ENCODE measurements at regions not wholly inside any gene's neighbourhood (a gene's known extent, or its start where the extent isn't known, plus 50 kb on each side); places are given as distances from the start of the nearest gene placed in this dataset.

DNA sequence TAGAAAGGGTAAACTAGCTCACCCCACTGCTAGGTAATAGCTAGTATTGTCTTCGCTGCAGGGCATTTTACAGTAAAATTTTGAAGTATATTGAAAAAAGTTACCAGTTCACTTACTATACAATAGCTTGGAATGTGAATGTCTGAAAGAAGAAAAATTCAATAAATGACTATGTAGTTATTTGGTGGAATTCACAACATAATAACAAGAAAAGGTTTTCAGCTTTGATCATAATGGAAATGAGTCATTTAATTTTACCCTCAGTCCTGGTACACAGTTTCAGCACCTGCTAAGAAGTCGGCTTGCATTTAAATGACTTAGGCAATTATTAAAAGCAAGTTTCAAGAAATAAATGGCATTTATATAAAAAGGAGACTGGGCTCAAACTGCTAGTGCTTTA is 90.4 kb downstream of the NUP35 start:
- DNase-seq, result no peak

DNA sequence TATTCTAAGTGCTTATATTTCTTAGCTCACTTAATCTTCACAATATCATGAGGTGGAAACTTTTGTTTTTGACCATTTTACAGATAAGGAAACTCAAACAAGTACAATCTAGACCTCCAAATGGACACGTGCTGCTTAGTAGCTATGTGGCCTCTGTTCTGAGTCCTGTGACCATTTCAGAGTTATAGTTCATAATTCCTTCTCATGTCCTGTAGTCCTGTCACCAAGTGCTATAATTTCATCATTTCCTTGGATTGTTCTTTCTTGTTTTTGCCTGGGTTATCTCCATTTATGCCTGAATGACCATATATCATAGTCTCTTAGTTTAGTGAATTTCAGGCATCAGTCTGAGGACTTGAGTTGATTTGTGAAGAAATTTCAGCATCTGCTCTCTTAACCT is 91.7 kb downstream of the NUP35 start:
- no peak for DNase-seq

DNA sequence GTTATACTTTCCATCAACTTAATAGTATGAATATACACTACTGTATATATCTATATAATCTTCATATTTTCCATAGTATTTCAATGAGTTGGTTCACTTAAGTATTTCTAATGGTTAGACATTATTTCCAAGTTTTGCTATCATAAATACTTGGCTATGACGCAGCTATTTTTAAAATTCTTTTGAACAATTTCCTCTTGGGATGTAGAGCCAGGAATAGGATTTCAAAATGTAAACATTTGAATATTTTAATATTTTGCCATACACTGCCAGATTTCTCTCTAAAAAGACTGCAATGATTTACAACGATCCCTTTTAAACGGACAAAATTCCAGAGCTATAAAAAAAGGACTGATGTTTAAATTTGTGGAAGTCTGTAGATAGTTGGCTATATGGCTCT is 95.6 kb downstream of the NUP35 start:
- no peak for DNase-seq

DNA sequence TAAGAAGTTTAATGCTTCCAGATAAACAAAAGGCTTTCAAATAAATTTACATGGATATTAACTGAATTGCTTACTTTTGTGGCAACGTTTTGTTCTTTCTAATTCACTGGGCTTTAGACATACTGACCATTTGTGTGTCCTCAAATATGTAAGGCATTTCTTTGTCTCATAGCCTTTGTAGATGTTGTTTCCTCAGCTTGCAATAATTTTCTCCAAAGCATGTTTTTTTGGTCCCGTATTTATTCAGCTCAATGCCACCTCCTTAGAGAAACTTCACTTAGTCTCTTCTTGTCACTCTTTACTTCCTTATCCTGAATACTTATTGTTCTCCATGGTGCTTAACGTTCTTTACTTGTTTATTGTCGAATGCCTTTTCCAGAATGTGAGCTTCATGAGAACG is 98.5 kb downstream of the NUP35 start:
- no peak for DNase-seq

DNA sequence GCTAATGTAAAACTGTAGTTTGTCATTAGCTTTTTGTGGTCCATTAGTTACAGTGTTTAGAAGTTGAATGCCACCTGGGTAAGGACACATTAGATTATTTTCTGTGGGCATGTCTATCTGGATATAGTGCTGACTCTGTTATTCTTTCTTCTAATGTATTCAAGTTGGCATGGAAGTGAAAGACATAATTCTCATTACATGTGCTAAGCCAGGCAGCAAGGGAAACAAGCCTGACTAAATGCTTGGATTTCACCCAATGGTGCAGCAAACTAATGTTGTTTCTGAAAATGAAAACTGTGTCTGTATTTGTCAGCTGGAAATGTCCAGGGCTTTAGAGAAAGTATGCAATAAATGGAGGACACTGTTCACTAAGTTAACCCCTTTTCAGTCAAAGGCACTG is 100.7 kb downstream of the NUP35 start:
- DNase-seq, result no peak

DNA sequence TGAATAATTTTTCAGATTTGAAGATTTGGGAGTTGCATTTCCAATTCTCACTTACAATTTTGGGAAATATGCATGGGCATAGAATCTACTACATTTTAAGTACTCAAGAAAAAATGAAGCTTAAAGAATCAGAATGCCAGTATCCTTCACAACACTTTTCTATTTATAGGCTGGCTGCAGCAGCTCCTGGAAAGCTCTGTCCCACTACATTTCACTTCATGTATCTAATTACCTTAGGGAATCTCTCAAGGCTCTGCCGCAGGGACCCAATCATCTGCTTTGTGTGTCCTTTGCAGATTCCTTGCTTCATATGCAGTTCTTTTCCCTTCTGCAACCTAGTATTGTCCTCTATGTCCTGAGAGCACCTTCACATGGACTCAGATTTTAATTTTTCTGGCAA is 102.9 kb downstream of the NUP35 start:
- DNase-seq, result no peak

DNA sequence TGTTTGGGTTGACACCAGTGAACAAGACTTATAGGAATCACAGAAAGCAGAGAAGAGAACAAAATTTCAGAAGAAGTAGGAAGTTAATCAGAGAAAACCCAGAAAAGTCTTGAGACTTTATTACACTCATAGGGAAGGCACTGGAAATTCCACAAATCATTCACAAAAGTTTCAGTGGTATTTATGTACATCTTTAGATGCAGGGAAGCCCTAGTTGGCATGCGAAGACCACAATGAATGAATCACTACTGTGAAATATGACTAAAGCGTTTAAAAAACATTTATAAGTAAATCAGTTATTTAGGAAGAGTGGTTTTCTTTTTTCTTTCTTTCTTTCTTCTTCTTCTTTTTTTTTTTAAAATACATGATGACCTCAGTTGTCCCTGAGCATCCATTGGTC is 105.1 kb downstream of the NUP35 start:
- DNase-seq, result no peak

DNA sequence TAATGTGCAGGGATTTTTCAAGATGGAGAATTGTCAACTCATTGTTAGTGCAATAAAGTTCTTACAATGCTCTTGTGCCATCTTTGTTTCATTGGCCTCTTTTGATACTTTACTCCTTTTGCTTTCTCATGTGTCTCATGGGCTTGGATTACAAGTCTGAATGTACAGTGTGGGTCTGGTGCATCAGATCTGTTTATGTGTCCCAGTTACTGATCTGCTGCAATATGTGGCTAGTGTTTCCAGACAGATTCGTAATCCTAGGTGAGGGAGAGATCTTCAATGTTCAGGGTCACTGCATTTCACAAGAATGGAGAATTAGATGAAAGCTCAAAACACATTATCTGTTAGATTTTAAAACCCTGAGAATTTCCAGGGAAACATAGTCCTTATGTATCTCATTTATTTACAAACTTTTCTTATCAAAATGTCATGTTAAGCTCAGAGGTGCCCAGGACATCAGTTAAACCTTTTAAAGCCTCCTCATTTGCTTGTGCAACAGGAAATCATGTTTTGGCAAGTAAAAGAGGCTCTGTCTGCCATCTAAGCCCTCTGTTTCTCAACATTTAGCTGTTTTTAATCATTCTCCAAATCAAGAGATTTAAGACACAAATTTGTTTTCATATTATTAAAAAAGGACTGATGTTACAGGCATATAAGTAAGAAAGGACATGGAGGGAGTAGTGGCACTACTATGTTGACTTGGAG is 108.1 kb downstream of the NUP35 start:
- no peak for DNase-seq

DNA sequence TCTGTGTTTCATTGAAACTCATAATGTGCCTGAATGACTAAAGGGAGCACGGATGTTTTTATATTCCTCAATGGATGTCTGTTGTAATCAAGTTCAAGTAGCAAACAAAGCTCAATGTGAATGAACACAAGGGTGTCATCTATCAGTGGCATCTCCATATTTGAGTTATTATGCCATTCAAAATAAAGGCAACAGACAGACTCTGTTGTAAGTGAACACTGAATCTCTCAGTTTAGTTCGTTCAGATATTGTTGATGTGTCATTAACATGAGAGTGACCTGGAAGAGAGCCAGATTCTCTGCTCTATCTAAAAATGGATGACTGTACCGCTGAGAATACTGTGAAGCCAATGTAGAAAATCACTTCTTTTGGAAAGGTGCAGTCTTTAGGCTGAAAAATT is 118.7 kb downstream of the NUP35 start:
- DNase-seq, result no peak

DNA sequence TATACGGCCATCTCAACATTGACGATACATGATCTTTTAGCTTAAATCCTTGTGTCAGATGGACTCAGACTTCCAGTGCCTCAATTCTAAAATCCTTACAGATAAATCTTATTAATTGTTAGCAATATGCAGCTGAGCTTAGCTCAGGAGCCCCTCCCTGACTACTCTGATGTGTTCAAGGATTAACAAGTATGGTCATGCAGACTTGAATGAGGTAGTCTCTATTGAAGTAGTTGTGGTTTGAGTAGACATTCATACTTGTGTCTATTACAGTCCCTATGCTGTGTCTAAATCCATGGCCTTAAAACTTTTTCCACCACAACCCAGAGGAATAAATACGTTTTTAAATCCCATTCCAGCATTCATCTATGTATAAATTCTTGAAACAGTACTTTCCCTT is 119.5 kb downstream of the NUP35 start:
- DNase-seq, result no peak

DNA sequence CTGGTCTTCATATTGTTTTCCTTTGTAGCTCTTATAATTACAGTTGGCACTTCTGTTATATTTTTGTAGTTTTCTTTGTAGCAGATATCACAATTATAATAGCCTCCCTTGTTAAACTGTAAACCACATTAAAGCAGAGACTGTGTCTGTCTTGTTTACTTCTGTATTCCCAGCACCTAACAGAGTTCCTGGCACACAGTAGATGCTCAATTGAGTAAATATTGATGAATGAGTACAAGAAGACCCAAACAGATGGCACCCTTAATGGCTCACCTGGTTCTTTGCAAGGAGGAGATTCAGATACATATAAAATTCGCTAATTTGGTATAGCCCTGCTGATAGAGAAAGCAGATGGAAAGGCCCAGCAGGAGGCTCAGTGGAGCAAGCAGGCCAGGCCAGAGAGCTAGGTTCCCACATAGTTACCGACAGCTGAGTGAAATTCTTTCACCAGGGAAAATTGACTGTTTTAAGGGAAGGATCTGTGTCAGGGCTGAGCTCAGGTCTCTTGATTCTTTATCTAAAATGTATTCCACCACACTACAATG is 120.1 kb downstream of the NUP35 start:
- peak; percentile 62 for DNase-seq

DNA sequence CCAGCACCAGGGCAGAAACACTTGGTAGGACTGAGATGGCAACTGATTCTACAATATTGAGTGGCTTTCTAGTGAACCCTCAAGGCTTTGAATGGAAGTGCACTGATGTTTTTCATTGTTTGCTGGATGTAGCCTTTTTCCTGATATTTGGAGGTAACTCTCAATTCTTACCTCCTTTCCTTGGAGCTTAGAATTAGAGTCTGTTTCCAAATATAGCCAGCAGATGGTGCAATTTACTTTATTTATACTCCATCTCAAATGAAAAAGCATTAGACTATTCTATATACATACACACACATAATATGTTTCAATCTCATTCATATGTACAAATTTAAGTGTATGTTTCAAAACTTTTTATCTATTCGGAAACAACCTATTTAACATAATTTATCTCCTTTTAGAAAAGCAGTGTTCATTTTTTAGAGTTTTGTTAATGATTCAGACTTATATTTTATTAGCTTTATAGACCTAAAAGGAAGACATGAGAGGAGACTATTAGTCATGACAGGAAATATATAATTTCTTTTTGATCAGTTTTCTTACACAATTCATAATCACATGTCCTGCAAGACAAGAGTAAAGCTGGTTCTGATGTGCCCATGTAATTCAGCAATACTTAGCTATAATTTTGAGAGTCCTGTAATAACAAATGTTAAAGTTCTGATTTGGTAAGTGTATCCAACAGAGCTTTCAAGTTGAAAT is 124.8 kb downstream of the NUP35 start:
- no peak for DNase-seq

DNA sequence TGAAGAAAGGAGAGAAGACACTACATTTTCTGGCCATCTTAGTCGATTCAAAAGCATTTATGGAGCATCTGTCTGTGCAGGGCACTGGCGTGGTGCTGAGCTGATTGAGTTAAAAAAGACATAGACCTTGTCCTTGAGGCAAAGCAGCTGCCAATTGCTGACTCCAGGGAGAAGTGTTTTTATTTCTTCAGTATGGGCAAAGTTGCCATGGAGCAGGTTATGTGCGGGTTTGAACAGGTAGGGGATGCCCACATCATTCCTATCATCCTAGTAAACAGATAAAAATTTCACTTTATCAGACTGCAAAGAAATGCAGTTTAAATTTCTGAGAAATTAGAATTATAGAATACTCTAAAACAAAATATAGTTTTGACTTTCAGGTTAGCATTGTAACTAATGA is 125.8 kb downstream of the NUP35 start:
- DNase-seq, result no peak

DNA sequence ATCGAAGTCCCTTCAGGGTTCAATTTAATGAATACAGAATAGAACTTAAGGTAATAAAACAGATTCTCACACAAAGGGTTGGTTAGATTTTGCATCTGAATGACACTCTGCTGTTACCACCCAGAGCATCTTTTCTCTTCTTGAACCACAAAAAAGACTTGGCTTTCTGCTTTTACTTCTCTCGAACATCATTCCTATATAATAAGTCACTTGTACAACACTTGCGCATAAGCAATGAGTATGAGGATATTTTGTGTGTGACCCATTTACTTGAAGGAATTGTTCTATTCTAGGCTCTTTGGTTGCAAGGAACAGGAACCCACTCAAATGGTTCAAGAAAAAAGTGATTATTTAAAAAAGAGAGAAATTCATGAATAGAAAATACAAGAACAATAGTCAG is 126.2 kb downstream of the NUP35 start:
- DNase-seq, result no peak

DNA sequence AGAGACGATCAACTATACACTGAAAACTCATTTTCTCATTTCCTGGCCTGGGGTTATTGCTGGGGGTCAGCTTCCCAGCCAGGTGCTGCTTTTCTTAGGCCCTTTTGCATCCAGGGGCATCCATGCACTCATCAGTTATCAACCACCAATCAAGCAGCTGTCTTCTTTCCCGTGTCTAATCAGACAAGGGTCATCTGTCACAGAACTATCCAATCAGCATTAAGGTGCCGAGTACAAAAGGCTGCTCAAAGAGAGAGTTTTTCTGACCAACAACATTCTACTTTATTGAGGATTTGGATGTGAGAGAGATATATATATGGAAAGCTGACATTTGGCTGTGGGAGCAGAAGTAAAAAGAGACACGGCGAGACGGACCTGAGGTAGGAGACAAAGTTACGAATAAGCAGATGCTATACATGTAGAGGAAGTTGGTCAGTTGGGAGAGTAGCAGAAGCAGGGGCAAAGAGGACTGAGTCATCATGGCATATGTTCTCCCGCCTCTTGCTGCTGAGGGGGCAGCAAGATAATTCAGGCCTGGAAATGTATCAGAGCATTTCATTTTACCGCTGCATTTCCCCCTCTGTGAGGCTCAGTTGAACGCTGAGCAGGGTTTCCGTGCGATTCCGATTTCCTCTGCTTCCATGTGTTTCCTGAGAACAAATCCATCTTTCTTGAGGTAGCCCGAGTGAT is 129.3 kb downstream of the NUP35 start:
- DNase-seq, result no peak

DNA sequence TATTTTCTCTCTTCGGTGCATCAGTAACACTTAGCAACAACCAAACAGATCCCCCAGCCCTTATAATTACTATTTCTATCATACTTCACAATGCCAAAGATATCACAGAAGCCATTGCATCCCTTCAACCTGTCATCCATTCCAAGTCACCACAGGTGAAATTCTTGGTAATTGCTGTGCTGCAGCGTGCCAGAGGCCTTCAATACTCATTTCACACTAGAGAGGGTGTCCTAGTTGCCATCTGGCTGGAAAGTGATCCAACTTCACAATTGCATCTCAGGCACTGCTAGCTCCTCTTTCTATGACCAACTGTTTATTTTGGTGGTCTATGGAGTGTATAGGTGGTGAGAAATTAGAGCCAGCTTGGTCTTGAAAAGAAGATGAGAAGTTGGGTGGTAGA is 131.2 kb downstream of the NUP35 start:
- DNase-seq, result no peak

DNA sequence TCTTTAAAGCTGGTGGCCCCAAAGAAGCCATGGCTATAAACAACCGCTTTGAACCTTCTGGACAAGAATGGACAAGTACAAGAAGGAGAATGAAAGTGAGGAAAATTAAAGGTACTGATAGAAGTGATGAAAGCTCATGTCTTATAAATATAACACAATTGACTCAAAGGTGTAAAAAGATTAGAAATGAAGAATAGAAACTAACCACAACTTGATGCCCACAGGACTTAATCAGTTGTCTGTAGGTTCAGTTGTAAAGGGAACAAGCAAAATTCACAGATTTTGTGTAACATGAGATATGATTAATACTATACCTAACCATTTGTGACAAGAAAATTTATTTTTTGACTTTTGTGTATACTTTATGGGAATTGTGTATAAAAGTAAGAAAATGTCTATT is 135.7 kb downstream of the NUP35 start:
- DNase-seq, result no peak

DNA sequence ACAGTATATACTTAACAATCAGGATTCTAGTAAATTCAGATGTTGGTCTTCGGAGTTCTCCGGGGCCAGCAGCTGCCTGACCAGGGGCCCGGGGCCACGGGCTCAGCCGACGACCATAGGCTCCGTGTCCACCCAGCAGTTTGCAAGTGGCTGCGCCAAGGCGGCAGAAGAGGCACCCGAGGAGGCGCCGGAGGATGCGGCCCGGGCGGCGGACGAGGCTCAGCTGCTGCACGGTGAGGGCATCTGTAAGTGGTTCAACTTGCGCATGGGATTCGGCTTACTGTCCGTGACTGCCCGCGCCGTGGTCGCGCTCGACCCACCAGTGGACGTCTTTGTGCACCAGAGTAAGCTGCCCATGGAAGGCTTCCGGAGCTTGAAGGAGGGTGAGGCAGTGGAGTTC is 136.3 kb downstream of the NUP35 start:
- no peak for DNase-seq

DNA sequence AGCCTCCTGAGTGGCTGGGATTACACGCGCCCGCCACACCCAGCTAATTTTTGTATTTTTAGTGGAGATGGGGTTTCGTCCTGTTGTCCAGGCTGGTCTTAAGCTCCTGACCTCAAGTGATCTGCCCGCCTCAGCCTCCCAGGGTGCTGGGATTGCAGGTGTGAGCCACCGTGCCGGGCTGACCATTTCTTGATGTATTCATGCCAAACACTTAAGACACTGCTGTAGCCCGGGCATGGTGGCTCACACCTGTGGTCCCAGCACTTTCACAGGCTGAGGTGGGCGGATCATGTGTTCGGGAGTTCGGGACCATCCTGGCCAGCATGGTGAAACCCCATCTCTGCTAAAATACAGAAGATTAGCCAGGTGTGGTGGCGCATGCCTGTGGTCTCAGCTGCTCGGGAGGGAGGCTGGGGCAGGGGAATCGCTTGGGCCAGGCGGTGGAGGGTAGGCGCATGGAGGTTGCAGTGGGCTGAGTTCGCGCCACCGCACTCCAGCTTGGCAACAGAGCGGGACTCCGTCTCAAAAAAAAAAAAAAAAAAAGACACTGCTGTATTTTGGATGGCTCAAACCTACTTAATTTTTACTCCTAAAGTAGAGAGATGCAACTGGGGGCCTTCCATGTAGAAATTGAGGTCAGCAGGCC is 140.8 kb downstream of the NUP35 start:
- no peak for DNase-seq

DNA sequence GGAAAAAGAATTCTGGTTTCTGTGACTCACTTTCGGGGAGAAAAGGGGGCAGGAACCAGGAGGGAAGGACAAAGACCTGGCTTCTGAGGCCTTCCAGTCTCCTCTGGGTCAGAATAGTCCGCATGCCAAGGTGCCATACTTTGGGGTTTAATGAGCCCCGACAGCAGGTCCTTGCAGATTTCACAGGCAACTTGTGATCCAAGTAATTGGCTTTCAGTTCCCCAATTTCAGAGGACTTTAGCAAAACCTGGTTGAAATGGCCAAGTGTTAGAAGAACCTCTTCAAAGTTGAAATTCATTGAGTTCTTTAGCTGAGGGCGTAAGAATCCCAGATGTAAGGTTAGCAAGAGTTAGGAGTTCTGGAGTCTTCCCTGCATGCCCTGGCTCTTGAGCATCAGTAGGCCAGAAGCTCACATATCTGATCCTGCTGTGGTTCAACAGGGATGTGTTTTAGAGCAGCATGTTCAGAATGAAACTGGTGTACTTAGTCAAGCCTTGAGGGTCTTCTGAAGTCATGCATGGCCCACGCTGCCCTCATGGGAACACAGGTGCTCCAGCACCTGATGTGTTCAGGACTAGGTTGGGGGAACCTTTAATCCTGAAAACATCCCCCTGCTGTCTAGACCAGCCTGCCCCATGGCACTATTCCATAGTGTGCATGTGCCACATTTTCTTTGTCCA is 143.0 kb downstream of the NUP35 start:
- DNase-seq, result no peak

DNA sequence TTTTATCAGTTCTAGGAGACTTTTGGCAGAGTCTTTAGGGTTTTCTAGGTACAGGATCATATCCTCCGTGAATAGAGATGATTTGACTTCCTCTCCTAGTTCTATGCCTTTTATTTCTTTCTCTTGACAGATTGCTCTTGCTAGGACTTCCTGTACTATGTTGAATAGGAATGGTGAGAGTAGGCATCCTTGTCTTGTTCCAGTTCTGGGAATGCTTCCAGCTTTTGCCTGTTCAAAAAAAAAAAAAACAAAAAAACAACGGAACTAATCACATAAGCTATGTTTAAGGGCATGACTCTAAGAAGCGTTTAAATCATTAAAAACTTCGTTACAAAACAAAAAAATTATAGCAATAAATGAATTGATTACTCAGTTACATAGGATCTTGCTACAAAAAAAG is 145.7 kb downstream of the NUP35 start:
- DNase-seq, result no peak

DNA sequence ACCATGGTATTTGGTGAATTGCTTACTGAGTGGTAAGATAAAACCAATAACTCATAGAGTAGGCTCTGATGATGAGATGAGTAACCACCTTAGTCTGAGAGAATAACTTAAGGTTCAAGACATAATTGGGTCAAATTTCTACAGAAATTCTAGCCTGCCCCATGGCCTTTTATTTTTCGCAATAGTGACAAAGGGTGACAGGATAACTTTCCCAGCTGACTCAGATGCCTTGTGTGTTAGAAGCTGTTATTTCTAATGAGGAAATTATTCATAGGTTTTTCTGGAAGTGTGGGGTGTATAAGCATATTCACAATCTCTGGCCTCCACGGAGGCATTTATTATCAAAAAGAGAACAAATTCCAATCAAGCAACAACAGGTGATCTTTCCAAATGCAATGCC is 159.0 kb downstream of the NUP35 start:
- no peak for DNase-seq

DNA sequence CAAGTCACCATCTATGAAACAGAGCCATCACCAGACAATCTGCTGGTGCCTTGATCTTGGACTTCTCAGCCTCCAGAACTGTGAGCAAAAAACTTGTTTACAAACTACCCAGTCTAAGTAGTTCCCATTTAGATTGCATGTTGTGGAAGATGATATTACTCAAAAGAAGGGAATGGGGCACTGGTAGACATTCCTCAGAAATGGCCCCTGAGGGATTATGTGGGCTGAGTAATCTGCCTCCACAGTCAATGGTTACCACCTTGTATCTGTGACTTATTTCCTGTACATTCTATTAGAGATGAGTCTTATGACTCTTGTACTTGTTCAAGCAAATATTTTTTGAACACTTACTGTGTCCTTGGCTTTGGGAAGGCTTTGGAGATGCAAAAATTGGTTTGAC is 160.4 kb downstream of the NUP35 start:
- DNase-seq, result peak; percentile 88
